Fibroblast of mammary gland (primary cell): ENCODE measurements at regions not wholly inside any gene's neighbourhood (a gene's known extent, or its start where the extent isn't known, plus 50 kb on each side); places are given as distances from the start of the nearest gene placed in this dataset.
A peak's percentile ranks its signal among the peaks of the same experiment; 100 is the strongest.

ENCODE experiments used
- DNase-seq: peaks from one replicate; pipeline ENCODE4 v3.0.0-alpha.2; 2010; ENCODE audit warnings: low read depth
- H3K4me3 ChIP-seq: 2 replicates; pipeline ENCODE4 v1.5.1; 2011; ENCODE audit warnings: low read depth, mild to moderate bottlenecking, low read length, moderate library complexity; ENCODE audit not compliant: control insufficient read depth
- TF ChIP-seq, protein P1 (sequence below): conservative IDR thresholded peaks from 2 replicates; pipeline ENCODE4 v1.5.1; 2011; ENCODE audit warnings: low read depth, low read length, inconsistent platforms; ENCODE audit not compliant: control insufficient read depth, insufficient read depth

DNA sequence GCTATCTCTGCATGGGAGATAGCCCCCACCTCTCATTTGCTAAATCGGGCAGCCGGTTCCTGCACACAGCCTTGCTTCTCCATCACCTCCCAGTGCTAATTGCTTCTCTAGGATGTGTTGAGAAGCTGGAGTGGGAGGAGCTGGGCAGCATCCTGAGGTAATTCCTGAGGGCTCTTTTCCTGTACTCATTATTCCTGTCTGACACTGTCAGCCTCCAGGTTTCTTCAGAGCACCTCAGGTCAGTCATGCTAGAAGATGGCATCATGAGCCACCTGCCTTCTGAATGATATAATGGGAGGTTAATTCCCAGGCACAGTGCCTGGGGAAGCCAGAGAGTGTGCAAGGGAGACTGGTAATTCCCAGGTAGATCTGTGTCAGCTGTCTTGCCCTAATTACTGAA is 133.0 kb downstream of the RAB38 start:
- H3K4me3 ChIP-seq: no peak overlapping the region
- no peak for DNase-seq
- TF ChIP-seq, protein P1, sequence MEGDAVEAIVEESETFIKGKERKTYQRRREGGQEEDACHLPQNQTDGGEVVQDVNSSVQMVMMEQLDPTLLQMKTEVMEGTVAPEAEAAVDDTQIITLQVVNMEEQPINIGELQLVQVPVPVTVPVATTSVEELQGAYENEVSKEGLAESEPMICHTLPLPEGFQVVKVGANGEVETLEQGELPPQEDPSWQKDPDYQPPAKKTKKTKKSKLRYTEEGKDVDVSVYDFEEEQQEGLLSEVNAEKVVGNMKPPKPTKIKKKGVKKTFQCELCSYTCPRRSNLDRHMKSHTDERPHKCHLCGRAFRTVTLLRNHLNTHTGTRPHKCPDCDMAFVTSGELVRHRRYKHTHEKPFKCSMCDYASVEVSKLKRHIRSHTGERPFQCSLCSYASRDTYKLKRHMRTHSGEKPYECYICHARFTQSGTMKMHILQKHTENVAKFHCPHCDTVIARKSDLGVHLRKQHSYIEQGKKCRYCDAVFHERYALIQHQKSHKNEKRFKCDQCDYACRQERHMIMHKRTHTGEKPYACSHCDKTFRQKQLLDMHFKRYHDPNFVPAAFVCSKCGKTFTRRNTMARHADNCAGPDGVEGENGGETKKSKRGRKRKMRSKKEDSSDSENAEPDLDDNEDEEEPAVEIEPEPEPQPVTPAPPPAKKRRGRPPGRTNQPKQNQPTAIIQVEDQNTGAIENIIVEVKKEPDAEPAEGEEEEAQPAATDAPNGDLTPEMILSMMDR: no peak

DNA sequence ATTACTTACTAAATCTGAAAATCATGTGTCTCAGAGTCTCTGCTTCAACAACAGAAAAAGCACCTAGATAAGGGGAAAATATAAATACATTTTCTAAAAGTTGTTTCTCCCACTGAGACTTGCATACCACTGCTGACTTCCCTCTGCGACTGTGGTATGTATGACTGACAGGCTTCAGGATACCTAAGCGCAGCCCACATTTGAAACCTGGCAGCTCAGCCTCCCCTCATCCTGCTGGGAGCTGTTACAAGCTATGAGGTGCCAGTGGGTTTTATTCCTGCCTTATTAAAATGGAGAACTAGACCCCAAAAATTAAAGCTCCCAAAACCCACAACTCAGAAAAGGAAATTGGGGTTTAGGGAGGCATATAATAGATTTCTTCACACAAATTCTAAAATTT is 133.6 kb downstream of the RAB38 start:
- H3K4me3 ChIP-seq: no peak overlapping the region
- DNase-seq: no peak
- TF ChIP-seq, protein P1: no peak

DNA sequence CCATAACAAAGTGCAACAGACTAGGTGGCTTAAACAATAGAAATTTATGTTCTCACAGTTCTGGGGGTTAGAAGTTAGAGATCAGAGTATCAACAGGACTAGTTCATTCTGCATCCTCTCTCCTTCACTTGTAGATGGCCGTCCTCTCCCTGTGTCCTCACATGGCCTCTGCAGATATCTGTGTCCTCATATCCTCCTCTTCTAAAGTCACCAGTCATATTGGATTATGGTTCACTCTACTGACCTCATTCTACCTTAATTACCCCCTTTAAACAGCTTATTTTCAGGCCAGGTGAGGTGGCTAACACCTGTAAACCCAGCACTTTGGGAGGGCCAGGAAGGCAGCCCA is 135.1 kb downstream of the RAB38 start:
- TF ChIP-seq, protein P1: no peak
- no peak overlapping the region for H3K4me3 ChIP-seq
- no peak for DNase-seq

DNA sequence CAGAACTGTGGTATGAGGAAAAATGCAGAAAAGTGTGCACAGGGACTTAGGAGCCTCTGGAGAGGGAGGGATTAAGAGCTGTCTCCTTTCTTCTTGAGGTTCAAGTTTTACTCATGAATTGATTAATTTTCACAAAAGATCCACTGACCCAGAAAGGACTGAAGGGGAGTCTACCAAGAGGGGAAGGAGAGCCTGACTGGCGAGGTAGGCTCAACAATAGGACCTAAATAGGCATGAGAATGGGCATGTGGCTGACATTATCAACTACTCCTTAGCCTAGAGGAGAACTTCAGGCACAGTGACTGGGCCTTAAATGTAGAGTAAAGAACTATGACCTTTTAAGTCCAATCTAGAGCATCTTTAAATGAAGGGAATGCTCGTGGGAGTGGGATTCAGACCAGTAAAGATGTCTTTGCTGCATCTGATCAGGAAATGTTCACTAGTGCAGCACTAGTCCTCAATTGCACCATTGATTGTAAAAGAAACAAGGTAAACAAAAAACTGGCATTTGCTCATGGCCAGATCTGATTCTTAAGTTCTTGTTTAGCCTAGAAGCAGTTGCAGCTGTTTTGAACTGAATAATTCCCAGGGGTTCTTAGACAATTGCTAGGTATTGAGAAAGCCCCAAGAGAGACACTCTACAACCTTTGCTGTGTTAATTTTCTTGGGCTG is 135.6 kb downstream of the RAB38 start:
- DNase-seq: no peak
- no peak overlapping the region for H3K4me3 ChIP-seq
- TF ChIP-seq, protein P1: no peak

DNA sequence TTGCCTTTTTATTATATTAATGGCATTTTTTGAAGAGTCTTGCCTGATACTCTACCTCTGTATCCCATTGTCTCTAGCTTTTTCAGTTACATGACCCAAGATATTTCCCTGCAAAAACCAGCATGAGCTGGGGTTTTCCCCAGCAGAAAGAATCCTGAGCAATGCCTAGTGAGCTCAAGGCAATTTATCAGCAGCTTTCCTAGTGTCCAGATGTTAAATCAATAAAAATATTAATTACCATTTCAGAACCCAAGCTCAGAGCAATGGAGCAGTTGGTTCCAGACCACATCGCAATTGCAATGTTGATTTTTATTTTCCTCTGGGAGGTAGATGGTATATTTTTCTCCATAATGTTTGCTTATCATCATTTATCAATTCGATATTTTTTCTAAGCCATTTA is 137.2 kb downstream of the RAB38 start:
- no peak overlapping the region for H3K4me3 ChIP-seq
- no peak for DNase-seq
- TF ChIP-seq, protein P1: no peak

DNA sequence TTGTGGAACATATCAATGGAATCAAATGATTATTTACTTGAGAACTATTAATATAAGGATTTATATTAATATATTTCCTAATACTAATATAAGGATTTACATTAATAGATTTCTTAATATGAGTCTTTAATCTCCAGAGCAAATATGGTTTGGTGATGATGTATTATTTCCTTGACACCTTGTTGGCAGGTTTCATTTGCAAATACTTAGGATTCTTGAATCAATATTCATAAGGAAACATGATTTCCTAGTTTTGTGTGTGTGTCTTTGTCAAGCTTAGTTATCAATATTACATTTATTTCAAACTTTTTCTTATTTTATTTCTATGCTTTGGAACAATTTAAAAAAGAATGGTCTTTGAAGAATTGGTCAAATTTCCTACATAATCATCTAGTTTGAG is 138.5 kb downstream of the RAB38 start:
- DNase-seq: no peak
- H3K4me3 ChIP-seq: no peak overlapping the region
- TF ChIP-seq, protein P1: no peak

DNA sequence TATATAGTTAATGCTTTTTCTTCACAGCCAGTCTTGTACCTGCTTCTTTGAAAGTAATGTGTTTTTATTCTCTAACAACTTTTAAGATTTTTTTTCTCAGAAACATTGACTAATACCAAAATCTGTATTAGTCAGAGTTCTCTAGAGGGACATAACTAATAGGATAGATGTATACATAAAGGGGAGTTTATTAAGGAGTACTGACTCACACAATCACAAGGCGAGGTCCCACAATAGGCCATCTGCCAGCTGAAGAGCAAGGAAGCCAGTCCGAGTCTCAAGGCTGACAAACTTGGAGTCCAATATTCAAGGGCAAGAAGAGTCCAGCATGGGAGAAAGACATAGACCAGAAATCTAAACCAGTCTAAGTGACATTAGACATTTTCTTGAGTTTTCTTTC is 140.0 kb downstream of the RAB38 start:
- H3K4me3 ChIP-seq: no peak overlapping the region
- TF ChIP-seq, protein P1: no peak
- peak; percentile 77 for DNase-seq
